GM12891 (cell line): ENCODE measurements at regions not wholly inside any gene's neighbourhood (a gene's known extent, or its start where the extent isn't known, plus 50 kb on each side); places are given as distances from the start of the nearest gene placed in this dataset.

Source experiments
- POLR2A ChIP-seq: IDR thresholded peaks from 2 replicates; pipeline ENCODE4 v1.6.1; 2011; ENCODE audit warnings: low read depth, low read length, control low read depth
- POU2F2 ChIP-seq: IDR thresholded peaks from 2 replicates; pipeline ENCODE4 v1.6.1; 2011; ENCODE audit warnings: low read depth, mild to moderate bottlenecking, control low read depth, low read length, moderate library complexity
- TAF1 ChIP-seq: IDR thresholded peaks from 2 replicates; pipeline ENCODE4 v1.6.1; 2011; ENCODE audit warnings: low read depth, low read length, control low read depth

DNA sequence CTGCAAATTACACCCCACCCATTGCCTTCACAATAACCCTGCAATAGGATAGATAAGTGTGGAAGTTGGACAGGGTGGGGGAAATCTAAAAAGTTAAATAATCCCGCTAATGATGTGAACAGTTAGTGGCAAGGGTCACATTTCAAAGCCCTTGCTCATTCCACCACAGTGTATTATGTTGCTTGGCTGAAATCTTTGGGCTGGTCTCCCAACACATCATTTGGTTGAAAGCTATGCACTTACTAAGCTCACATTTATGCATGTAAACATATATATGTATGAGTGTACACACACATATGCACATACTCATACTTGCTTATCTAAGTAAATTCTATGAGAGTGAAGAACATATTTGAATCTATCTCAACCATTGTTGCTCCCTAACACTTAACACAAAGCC, 197.8 kb downstream of the RDH14 start:
- TF ChIP-seq POLR2A = no peak
- TF ChIP-seq TAF1 = no peak
- no peak for TF ChIP-seq POU2F2
